ENCODE measurements at regions not wholly inside any gene's neighbourhood (a gene's known extent, or its start where the extent isn't known, plus 50 kb on each side); places are given as distances from the start of the nearest gene placed in this dataset.
A peak's percentile ranks its signal among the peaks of the same experiment; 100 is the strongest.

GRCh38 chr15:39125904-39126303 lies 455.0 kb upstream of the THBS1 start:
- TF ChIP-seq CTCF (IDR thresholded peaks at IDR 0.05; ENCODE audit: borderline replicate concordance, insufficient read depth, low read depth, low read length): peak; percentile 68
- H3K4me3 ChIP-seq (ENCODE audit: low read depth, low read length): no peak overlapping the region

GRCh38 chr15:39127151-39127790 lies 453.6 kb upstream of the THBS1 start:
- H3K4me3 ChIP-seq (ENCODE audit: low read depth, low read length): no peak overlapping the region
- TF ChIP-seq CTCF (IDR thresholded peaks at IDR 0.05; ENCODE audit: borderline replicate concordance, insufficient read depth, low read depth, low read length): no peak

- no peak for TF ChIP-seq CTCF (IDR thresholded peaks at IDR 0.05; ENCODE audit: borderline replicate concordance, insufficient read depth, low read depth, low read length)
- no peak overlapping the region for H3K4me3 ChIP-seq (ENCODE audit: low read depth, low read length)
Measured at GRCh38 chr15:39127925-39128617, 452.8 kb upstream of the THBS1 start.

GRCh38 chr15:39128746-39129145 lies 452.1 kb upstream of the THBS1 start:
- H3K4me3 ChIP-seq (ENCODE audit: low read depth, low read length): no peak overlapping the region

GRCh38 chr15:39130556-39131379 lies 450.1 kb upstream of the THBS1 start:
- no peak overlapping the region for H3K4me3 ChIP-seq (ENCODE audit: low read depth, low read length)
- no peak for TF ChIP-seq CTCF (IDR thresholded peaks at IDR 0.05; ENCODE audit: borderline replicate concordance, insufficient read depth, low read depth, low read length)

More at GRCh38 chr15:39128746-39129145, 452.1 kb upstream of the THBS1 start:
- TF ChIP-seq CTCF (IDR thresholded peaks at IDR 0.05; ENCODE audit: borderline replicate concordance, insufficient read depth, low read depth, low read length): no peak

- H3K4me3 ChIP-seq (ENCODE audit: low read depth, low read length): no peak overlapping the region
- TF ChIP-seq CTCF (IDR thresholded peaks at IDR 0.05; ENCODE audit: borderline replicate concordance, insufficient read depth, low read depth, low read length): no peak
Measured at GRCh38 chr15:39131609-39132008, 449.3 kb upstream of the THBS1 start.

All from GM12875 (cell line).